ENCODE measurements at regions not wholly inside any gene's neighbourhood (a gene's known extent, or its start where the extent isn't known, plus 50 kb on each side); places are given as distances from the start of the nearest gene placed in this dataset.
"Not testable (repeated sequence)": the region's sequence is repeated elsewhere in the genome, so short reads cannot be mapped to it uniquely, and the experiment has no call there.

- H3K4me2 ChIP-seq, result no peak overlapping the region
- no peaks in the 10 kb centered on the region for H4K20me1 ChIP-seq
- no peaks in the 10 kb centered on the region for H3K27me3 ChIP-seq
- no peaks in the 10 kb centered on the region for H3K4me1 ChIP-seq
- no peaks in the 10 kb centered on the region for H3K36me3 ChIP-seq
- no peak overlapping the region for H3K9ac ChIP-seq
- no peak overlapping the region for H3K27ac ChIP-seq
- no peak for TF ChIP-seq Cebpa-rat (IDR thresholded peaks at IDR 0.05)
- peaks cover 9 to 22% (median 17%) of the 10 kb centered on the region in 11 experiments; a peak in 18 of 22 replicates for H3K9me3 ChIP-seq (replicated peaks in 1 of 11)
- no peak overlapping the region for H3K4me3 ChIP-seq
These were observed 320.3 kb downstream of the RFPL4B start for GRCh38 chr6:112667427-112667826.

GRCh38 chr6:112680091-112680490 is 333.0 kb downstream of the RFPL4B start:
- Histone ChIP-seq H3K4me3 (no peak overlapping the region), H3K4me2 (no peak overlapping the region)

GRCh38 chr6:112682071-112682470 is 334.9 kb downstream of the RFPL4B start:
- H3K4me3 ChIP-seq, result no peak overlapping the region
- no peak for TF ChIP-seq Cebpa-rat (IDR thresholded peaks at IDR 0.05)
- H3K27me3 ChIP-seq, result no peaks in the 10 kb centered on the region
- no peak overlapping the region for H3K27ac ChIP-seq
- no peaks in the 10 kb centered on the region for H3K36me3 ChIP-seq
- H4K20me1 ChIP-seq, result no peaks in the 10 kb centered on the region
- no peaks in the 10 kb centered on the region for H3K9me3 ChIP-seq (replicated peaks in 1 of 11)
- no peak overlapping the region for H3K4me2 ChIP-seq
- H3K9ac ChIP-seq, result no peak overlapping the region
- H3K4me1 ChIP-seq, result no peaks in the 10 kb centered on the region

More at GRCh38 chr6:112680091-112680490, 333.0 kb downstream of the RFPL4B start:
- Histone ChIP-seq H4K20me1 (no peaks in the 10 kb centered on the region), H3K27me3 (no peaks in the 10 kb centered on the region), H3K9ac (no peak overlapping the region), H3K4me1 (no peaks in the 10 kb centered on the region), H3K9me3 (replicated peaks in 1 of 11) (0 out of 22 replicates have a peak, but pooled peaks cover 0 to 6% (median 0%) of the 10 kb centered on the region in 11 experiments), H3K36me3 (no peaks in the 10 kb centered on the region), H3K27ac (no peak overlapping the region)
- TF ChIP-seq Cebpa-rat (IDR thresholded peaks at IDR 0.05), result no peak

- Histone ChIP-seq H3K9ac (no peak overlapping the region), H3K4me2 (no peak overlapping the region), H4K20me1 (no peaks in the 10 kb centered on the region), H3K9me3 (replicated peaks in 1 of 11) (no peaks in the 10 kb centered on the region), H3K27ac (no peak overlapping the region), H3K36me3 (no peaks in the 10 kb centered on the region), H3K27me3 (no peaks in the 10 kb centered on the region), H3K4me1 (no peaks in the 10 kb centered on the region), H3K4me3 (no peak overlapping the region)
- TF ChIP-seq Cebpa-rat (IDR thresholded peaks at IDR 0.05), result no peak
These were observed 336.0 kb downstream of the RFPL4B start for GRCh38 chr6:112683106-112683505.

GRCh38 chr6:112683926-112684325 is 336.8 kb downstream of the RFPL4B start:
- TF ChIP-seq Cebpa-rat (IDR thresholded peaks at IDR 0.05), result no peak
- H3K9me3 ChIP-seq (replicated peaks in 1 of 11), result peaks cover 0 to 6% (median 0%) of the 10 kb centered on the region in 11 experiments; a peak in 6 of 22 replicates
- no peaks in the 10 kb centered on the region for H3K36me3 ChIP-seq
- H3K27ac ChIP-seq, result no peak overlapping the region
- H3K9ac ChIP-seq, result no peak overlapping the region
- no peaks in the 10 kb centered on the region for H4K20me1 ChIP-seq
- H3K27me3 ChIP-seq, result no peaks in the 10 kb centered on the region
- H3K4me2 ChIP-seq, result no peak overlapping the region
- H3K4me1 ChIP-seq, result no peaks in the 10 kb centered on the region
- no peak overlapping the region for H3K4me3 ChIP-seq

- not testable (repeated sequence) for H3K9ac ChIP-seq, H3K4me3 ChIP-seq, H3K4me2 ChIP-seq, H4K20me1 ChIP-seq, H3K27me3 ChIP-seq, H3K4me1 ChIP-seq, H3K36me3 ChIP-seq, H3K27ac ChIP-seq
- peaks cover 0 to 13% (median 7%) of the 10 kb centered on the region in 11 experiments; a peak in 16 of 22 replicates for H3K9me3 ChIP-seq (replicated peaks in 1 of 11)
These were observed 338.5 kb downstream of the RFPL4B start for GRCh38 chr6:112685521-112686220.

- H3K9me3 ChIP-seq (replicated peaks in 1 of 11), result peaks cover 0 to 13% (median 7%) of the 10 kb centered on the region in 11 experiments; a peak in 16 of 22 replicates
- not testable (repeated sequence) for H3K27me3 ChIP-seq, H3K27ac ChIP-seq
These were observed 341.5 kb downstream of the RFPL4B start for GRCh38 chr6:112688487-112689165.

GRCh38 chr6:112689183-112689858 is 342.2 kb downstream of the RFPL4B start:
- not testable (repeated sequence) for H3K36me3 ChIP-seq, H4K20me1 ChIP-seq, H3K9ac ChIP-seq, H3K4me2 ChIP-seq, H3K4me3 ChIP-seq, H3K4me1 ChIP-seq, H3K27me3 ChIP-seq, H3K27ac ChIP-seq
- peaks cover 0 to 13% (median 7%) of the 10 kb centered on the region in 11 experiments; a peak in 16 of 22 replicates for H3K9me3 ChIP-seq (replicated peaks in 1 of 11)

More at GRCh38 chr6:112688487-112689165, 341.5 kb downstream of the RFPL4B start:
- H3K4me2 ChIP-seq, H3K9ac ChIP-seq, H3K4me3 ChIP-seq, H3K4me1 ChIP-seq, H4K20me1 ChIP-seq, H3K36me3 ChIP-seq: not testable (repeated sequence)

GRCh38 chr6:112690497-112691202 is 343.5 kb downstream of the RFPL4B start:
- peaks cover 0 to 13% (median 7%) of the 10 kb centered on the region in 11 experiments; a peak in 16 of 22 replicates for H3K9me3 ChIP-seq (replicated peaks in 1 of 11)
- H3K4me2 ChIP-seq, result no peak overlapping the region
- H3K4me1 ChIP-seq, result no peaks in the 10 kb centered on the region
- no peaks in the 10 kb centered on the region for H4K20me1 ChIP-seq
- H3K4me3 ChIP-seq, result no peak overlapping the region
- no peak overlapping the region for H3K9ac ChIP-seq
- no peaks in the 10 kb centered on the region for H3K36me3 ChIP-seq
- no peak overlapping the region for H3K27ac ChIP-seq
- no peaks in the 10 kb centered on the region for H3K27me3 ChIP-seq
- TF ChIP-seq Cebpa-rat (IDR thresholded peaks at IDR 0.05), result no peak

Measured in BLaER1 treated with 17β-estradiol and CSF1 and Interleukin-3, amounts not matched to agents 10 nM and 100 nM (cell line).